ENCODE measurements at regions not wholly inside any gene's neighbourhood (a gene's known extent, or its start where the extent isn't known, plus 50 kb on each side); places are given as distances from the start of the nearest gene placed in this dataset.

DNA sequence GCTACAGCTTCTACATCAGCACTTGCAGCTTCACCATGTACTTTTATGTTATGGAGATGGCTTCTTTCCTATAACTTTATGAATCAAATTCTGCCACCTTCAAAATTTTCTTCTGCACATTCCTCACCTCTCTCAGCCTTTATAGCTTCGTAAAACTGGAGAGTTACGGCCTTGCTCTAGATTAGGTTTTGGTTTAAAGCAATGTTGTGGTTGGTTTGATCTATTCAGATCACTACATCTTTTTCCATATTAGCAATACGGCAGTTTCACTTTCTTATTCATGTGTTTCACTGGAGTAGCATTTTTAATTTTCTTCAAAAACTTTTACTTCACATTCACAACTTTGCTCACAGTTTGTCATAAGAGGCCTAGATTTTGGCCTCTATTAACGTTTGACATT is 242.9 kb upstream of the GYPC start:
- TF ChIP-seq, protein P1, sequence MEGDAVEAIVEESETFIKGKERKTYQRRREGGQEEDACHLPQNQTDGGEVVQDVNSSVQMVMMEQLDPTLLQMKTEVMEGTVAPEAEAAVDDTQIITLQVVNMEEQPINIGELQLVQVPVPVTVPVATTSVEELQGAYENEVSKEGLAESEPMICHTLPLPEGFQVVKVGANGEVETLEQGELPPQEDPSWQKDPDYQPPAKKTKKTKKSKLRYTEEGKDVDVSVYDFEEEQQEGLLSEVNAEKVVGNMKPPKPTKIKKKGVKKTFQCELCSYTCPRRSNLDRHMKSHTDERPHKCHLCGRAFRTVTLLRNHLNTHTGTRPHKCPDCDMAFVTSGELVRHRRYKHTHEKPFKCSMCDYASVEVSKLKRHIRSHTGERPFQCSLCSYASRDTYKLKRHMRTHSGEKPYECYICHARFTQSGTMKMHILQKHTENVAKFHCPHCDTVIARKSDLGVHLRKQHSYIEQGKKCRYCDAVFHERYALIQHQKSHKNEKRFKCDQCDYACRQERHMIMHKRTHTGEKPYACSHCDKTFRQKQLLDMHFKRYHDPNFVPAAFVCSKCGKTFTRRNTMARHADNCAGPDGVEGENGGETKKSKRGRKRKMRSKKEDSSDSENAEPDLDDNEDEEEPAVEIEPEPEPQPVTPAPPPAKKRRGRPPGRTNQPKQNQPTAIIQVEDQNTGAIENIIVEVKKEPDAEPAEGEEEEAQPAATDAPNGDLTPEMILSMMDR (IDR thresholded peaks at IDR 0.05; ENCODE audit: low read depth, low read length) = no peak
- TF ChIP-seq POLR2A (IDR thresholded peaks at IDR 0.05; ENCODE audit: extremely low read depth, insufficient read length) (no peak), MYC (IDR thresholded peaks at IDR 0.05; ENCODE audit: low read depth, low read length) (no peak)
- TF ChIP-seq, protein P2, sequence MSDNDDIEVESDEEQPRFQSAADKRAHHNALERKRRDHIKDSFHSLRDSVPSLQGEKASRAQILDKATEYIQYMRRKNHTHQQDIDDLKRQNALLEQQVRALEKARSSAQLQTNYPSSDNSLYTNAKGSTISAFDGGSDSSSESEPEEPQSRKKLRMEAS (IDR thresholded peaks at IDR 0.05; ENCODE audit: low read depth, low read length) = no peak
- no peak overlapping the region for H3K4me3 ChIP-seq (ENCODE audit: low read depth, low read length)
- DNase-seq (ENCODE audit: low read depth) = no peak

DNA sequence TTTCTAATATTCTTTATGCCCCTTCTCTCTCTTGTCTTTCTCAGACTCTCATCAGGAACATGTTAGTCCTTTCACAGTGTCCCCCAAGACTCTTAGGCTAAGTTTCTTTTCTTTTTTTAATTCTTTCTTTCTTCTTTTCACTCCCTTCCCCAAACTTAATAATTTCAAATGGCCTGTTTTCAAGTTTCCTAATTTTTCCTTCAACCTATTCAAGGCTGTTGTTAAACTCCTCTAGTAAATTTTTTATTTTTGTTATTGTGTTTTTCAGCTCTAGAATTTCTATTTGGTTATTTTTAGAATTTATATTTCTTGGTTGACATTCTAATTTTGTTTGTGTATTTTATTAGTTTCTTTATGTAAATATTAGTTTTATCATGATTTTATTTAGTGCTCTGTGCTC is 236.6 kb upstream of the GYPC start:
- no peak for DNase-seq (ENCODE audit: low read depth)
- TF ChIP-seq POLR2A (IDR thresholded peaks at IDR 0.05; ENCODE audit: extremely low read depth, insufficient read length) = no peak
- TF ChIP-seq, protein P1 (IDR thresholded peaks at IDR 0.05; ENCODE audit: low read depth, low read length) = no peak
- TF ChIP-seq, protein P2 (IDR thresholded peaks at IDR 0.05; ENCODE audit: low read depth, low read length) = no peak
- TF ChIP-seq MYC (IDR thresholded peaks at IDR 0.05; ENCODE audit: low read depth, low read length) = no peak
- H3K4me3 ChIP-seq (ENCODE audit: low read depth, low read length) = no peak overlapping the region

DNA sequence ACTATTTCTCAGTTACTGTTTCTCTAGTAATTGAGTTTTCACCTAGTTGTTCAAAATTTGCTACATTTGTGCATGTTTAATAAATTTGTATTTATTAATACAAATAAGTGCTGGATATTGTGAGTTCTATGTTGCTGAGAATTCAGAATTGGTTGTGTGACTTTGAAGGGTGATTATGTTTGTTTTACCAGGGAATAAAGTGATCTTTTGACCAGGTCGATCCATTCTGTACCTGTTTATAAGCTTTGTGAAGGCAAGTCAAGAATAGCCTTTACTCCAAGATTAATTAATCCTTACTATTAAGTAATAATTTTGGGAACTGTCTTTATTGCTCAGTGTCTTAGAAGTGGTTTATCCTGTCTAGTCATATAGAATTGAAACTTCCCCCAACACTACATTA is 230.0 kb upstream of the GYPC start:
- TF ChIP-seq MYC (IDR thresholded peaks at IDR 0.05; ENCODE audit: low read depth, low read length) (no peak), POLR2A (IDR thresholded peaks at IDR 0.05; ENCODE audit: extremely low read depth, insufficient read length) (no peak)
- TF ChIP-seq, protein P1 (IDR thresholded peaks at IDR 0.05; ENCODE audit: low read depth, low read length) = no peak
- TF ChIP-seq, protein P2 (IDR thresholded peaks at IDR 0.05; ENCODE audit: low read depth, low read length) = no peak
- H3K4me3 ChIP-seq (ENCODE audit: low read depth, low read length) = no peak overlapping the region
- DNase-seq (ENCODE audit: low read depth) = no peak

DNA sequence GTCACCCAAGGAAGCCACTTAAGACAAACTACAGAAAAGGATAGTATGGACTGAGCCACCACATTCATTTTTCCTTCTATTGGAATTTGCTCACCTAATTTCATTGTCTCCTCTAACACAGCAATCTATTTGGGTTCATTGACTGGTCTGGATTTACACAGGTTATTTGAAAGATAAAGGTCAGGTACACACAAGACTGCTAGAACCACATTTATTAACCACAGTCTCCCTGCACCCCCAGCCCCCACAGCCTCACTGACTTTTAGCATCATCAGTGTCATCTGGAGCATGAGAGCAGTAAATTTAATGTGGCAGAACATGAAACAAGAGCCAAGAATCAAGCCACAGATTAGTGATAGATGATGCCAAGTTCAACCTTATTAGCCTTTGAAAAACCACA is 226.9 kb upstream of the GYPC start:
- TF ChIP-seq, protein P2 (IDR thresholded peaks at IDR 0.05; ENCODE audit: low read depth, low read length) = no peak
- TF ChIP-seq, protein P1 (IDR thresholded peaks at IDR 0.05; ENCODE audit: low read depth, low read length) = no peak
- TF ChIP-seq POLR2A (IDR thresholded peaks at IDR 0.05; ENCODE audit: extremely low read depth, insufficient read length) (no peak), MYC (IDR thresholded peaks at IDR 0.05; ENCODE audit: low read depth, low read length) (no peak)
- DNase-seq (ENCODE audit: low read depth) = no peak
- no peak overlapping the region for H3K4me3 ChIP-seq (ENCODE audit: low read depth, low read length)

DNA sequence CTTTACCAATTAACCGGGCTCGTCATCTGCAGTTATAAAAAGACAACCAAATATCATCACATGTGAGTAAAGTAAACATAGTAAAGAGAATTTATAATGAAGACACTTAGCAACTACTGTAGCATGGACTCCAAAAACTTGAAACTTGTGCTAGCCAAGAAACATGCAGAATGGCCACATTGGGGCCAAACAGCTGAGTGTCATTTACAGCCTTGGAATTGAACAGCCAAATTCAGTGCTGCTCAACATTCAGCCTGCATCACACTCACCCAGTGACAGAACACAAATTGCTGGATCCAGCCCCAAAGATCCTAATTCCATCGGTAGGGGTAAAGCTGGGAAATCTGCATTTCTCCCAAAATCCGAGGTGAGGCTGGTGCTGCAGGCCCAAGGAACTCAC is 224.8 kb upstream of the GYPC start:
- H3K4me3 ChIP-seq (ENCODE audit: low read depth, low read length) = no peak overlapping the region
- TF ChIP-seq, protein P1 (IDR thresholded peaks at IDR 0.05; ENCODE audit: low read depth, low read length) = no peak
- TF ChIP-seq, protein P2 (IDR thresholded peaks at IDR 0.05; ENCODE audit: low read depth, low read length) = no peak
- TF ChIP-seq POLR2A (IDR thresholded peaks at IDR 0.05; ENCODE audit: extremely low read depth, insufficient read length) (no peak), MYC (IDR thresholded peaks at IDR 0.05; ENCODE audit: low read depth, low read length) (no peak)
- no peak for DNase-seq (ENCODE audit: low read depth)

DNA sequence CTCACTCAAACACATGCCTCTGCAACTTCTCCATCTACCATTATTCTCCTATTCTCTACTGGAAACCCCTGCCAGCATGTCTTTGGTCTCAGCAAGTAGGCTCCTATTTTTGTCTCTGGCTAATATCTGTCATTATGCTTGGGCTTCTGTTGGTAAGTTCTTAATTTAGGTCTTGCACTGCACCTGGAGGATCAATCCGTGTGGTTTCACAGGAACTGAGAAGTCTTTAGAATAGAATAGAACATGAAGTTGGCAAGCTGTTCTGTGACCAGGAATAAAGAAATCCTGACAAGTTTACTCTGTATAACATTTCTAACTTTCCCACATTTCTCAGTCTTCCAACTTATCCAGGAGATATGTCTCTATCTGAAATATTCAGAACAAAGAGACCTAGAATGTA is 219.5 kb upstream of the GYPC start:
- no peak overlapping the region for H3K4me3 ChIP-seq (ENCODE audit: low read depth, low read length)
- DNase-seq (ENCODE audit: low read depth) = no peak
- TF ChIP-seq, protein P2 (IDR thresholded peaks at IDR 0.05; ENCODE audit: low read depth, low read length) = no peak
- TF ChIP-seq POLR2A (IDR thresholded peaks at IDR 0.05; ENCODE audit: extremely low read depth, insufficient read length) = no peak
- no peak for TF ChIP-seq MYC (IDR thresholded peaks at IDR 0.05; ENCODE audit: low read depth, low read length)
- TF ChIP-seq, protein P1 (IDR thresholded peaks at IDR 0.05; ENCODE audit: low read depth, low read length) = no peak

Measured in NB4 (cell line).